ENCODE measurements at regions not wholly inside any gene's neighbourhood (a gene's known extent, or its start where the extent isn't known, plus 50 kb on each side); places are given as distances from the start of the nearest gene placed in this dataset.

DNA sequence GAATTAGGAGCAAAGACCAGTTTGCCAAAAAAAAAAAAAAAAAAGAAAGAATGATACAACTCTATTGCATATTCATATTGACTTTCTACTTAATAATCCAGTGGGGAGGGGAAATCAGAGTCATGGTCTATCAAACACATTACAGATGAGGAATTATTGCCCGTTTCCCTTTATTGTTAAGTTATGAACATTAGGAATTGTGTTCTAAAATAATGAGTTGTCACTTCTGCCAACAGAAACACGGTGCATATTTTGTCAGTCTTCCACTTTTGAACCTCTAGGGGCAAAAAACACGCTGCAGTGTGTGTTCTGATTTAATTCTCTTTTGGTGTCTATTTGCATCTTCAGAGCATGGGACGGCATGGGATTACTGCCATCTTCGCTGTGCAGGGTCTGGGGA, 115.7 kb upstream of the RHOBTB1 start:
- Histone ChIP-seq H3K4me1 (peaks cover 0 to 11% (median 11%) of the 10 kb centered on the region in 4 donors), H3K36me3 (no peaks in the 10 kb centered on the region), H3K4me3 (no peak overlapping the region), H3K27me3 (no peaks in the 10 kb centered on the region), H3K9me3 (peaks cover 0 to 3% (median 0%) of the 10 kb centered on the region in 4 donors), H3K27ac (replicated peaks in 1 of 4) (no peak overlapping the region)
- no peak for DNase-seq (ENCODE audit: extremely low spot score)
- TF ChIP-seq POLR2AphosphoS5 (IDR thresholded peaks at IDR 0.05), result no peak
- intact Hi-C loops (cut with DNase I), result no loop called here
- WGBS, result 82% methylated on average over 5 of the region's 5 CpGs

DNA sequence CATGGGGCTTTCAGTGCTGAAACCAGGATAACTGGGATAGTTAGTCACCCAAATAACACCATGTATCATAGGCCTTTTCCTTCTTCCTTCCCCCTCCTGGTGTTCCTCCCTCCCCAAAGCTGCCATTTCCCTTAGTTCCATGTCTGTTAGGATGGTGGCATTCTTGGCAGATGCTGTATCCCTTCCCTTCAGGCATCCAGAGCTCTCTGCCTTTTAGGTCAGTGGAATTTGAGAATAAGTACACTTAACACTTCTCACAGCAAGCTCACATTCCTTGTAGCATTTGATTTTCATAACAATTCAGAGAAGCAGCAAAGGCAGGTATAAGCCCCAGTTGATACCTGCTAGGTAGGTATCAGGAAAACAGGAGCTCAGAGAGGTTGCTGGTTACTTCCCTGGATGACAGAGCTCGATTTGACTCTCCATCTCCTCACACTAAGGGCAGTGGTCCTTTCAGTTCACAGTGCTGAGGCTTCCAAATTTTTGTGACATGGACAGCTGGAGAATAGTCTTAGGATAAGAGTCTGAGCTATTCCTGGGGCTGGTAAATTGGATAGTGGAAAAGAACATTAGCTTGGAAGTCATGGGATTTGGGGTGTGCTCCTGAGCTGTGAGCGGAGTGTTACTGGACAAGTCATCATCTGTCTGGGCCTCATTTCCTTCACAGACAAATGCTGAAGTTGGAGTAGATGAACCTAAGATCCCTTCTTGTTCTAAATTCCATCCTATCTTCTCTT, 108.7 kb upstream of the RHOBTB1 start:
- H3K9me3 ChIP-seq, result no peaks in the 10 kb centered on the region
- no peak overlapping the region for H3K4me3 ChIP-seq
- intact Hi-C loops (cut with DNase I), result no loop called here
- no peaks in the 10 kb centered on the region for H3K36me3 ChIP-seq
- H3K4me1 ChIP-seq, result no peaks in the 10 kb centered on the region
- no peaks in the 10 kb centered on the region for H3K27me3 ChIP-seq
- no peak for TF ChIP-seq POLR2AphosphoS5 (IDR thresholded peaks at IDR 0.05)
- TF ChIP-seq, protein P1, sequence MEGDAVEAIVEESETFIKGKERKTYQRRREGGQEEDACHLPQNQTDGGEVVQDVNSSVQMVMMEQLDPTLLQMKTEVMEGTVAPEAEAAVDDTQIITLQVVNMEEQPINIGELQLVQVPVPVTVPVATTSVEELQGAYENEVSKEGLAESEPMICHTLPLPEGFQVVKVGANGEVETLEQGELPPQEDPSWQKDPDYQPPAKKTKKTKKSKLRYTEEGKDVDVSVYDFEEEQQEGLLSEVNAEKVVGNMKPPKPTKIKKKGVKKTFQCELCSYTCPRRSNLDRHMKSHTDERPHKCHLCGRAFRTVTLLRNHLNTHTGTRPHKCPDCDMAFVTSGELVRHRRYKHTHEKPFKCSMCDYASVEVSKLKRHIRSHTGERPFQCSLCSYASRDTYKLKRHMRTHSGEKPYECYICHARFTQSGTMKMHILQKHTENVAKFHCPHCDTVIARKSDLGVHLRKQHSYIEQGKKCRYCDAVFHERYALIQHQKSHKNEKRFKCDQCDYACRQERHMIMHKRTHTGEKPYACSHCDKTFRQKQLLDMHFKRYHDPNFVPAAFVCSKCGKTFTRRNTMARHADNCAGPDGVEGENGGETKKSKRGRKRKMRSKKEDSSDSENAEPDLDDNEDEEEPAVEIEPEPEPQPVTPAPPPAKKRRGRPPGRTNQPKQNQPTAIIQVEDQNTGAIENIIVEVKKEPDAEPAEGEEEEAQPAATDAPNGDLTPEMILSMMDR (IDR thresholded peaks at IDR 0.05), result no peak
- TF ChIP-seq POLR2A (IDR thresholded peaks at IDR 0.05; ENCODE audit: low read depth), result no peak
- no peak for TF ChIP-seq EP300 (IDR thresholded peaks at IDR 0.05)
- 87% methylated on average over 2 of the region's 2 CpGs for WGBS
- DNase-seq (ENCODE audit: extremely low spot score), result no peak
- H3K27ac ChIP-seq (replicated peaks in 1 of 4), result no peak overlapping the region

DNA sequence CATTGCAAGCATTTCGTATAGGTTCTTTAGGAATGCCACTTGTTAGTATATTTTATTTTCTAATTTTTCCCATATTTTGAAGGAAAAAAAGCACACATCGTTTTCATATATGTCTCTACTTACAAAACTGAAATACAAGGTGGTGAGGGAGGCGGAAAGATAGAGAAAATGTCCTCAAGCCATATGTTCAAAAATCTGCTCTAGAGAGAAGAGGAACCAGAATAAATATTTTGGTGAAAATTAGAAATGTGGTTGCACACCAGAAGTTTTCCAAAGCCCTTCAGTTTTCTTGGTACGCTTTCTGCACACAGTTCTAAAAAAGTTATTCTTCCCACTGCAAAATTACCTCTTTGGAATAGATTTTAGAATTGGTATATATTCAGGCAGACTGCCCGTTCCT, 107.4 kb upstream of the RHOBTB1 start:
- Histone ChIP-seq H3K36me3 (no peaks in the 10 kb centered on the region), H3K4me3 (no peak overlapping the region), H3K4me1 (no peaks in the 10 kb centered on the region), H3K27me3 (no peaks in the 10 kb centered on the region), H3K9me3 (no peaks in the 10 kb centered on the region), H3K27ac (replicated peaks in 1 of 4) (no peak overlapping the region)
- no peak for DNase-seq (ENCODE audit: extremely low spot score)
- intact Hi-C loops (cut with DNase I), result no loop called here
- 89% methylated on average over 5 of the region's 5 CpGs for WGBS
- no peak for TF ChIP-seq EP300 (IDR thresholded peaks at IDR 0.05)
- TF ChIP-seq, protein P1 (IDR thresholded peaks at IDR 0.05), result no peak
- no peak for TF ChIP-seq POLR2A (IDR thresholded peaks at IDR 0.05; ENCODE audit: low read depth)
- TF ChIP-seq POLR2AphosphoS5 (IDR thresholded peaks at IDR 0.05), result no peak

DNA sequence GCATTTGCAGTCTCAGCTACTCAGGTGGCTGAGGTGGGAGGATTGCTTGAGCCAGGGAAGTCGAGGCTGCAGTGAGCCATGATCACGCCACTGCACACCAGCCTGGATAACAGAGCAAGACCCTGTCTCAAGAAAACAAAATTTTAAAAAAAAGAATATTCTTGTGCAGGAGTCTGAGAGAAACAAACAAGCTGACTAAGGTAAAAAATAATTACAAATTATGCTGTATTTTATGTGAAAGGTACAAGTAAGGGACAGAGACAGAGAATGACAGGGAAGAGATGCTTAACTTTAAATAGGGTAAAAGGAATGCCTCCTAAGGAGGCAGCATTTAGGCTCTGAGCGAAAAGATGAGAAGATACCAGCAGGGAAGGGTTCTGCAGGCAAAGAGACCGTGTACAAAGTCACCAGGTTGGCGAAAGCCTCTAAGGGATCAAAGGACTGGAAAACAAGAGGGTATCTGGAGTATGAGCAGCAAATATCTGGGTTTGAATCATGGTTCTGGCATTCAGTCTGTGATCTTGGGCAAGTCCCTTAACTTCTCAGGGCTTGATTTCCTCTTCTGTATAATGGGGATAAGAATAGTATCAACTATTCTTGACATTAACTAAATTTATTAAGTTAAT, 106.2 kb upstream of the RHOBTB1 start:
- H3K27ac ChIP-seq (replicated peaks in 1 of 4), result no peak overlapping the region
- TF ChIP-seq POLR2A (IDR thresholded peaks at IDR 0.05; ENCODE audit: low read depth), result no peak
- TF ChIP-seq POLR2AphosphoS5 (IDR thresholded peaks at IDR 0.05), result no peak
- TF ChIP-seq, protein P1 (IDR thresholded peaks at IDR 0.05), result no peak
- no peak for TF ChIP-seq EP300 (IDR thresholded peaks at IDR 0.05)
- DNase-seq (ENCODE audit: extremely low spot score), result no peak
- intact Hi-C loops (cut with DNase I), result no loop called here
- WGBS, result 94% methylated on average over 5 of the region's 5 CpGs
- no peaks in the 10 kb centered on the region for H3K27me3 ChIP-seq
- H3K9me3 ChIP-seq, result no peaks in the 10 kb centered on the region
- no peak overlapping the region for H3K4me3 ChIP-seq
- H3K4me1 ChIP-seq, result no peaks in the 10 kb centered on the region
- H3K36me3 ChIP-seq, result no peaks in the 10 kb centered on the region

DNA sequence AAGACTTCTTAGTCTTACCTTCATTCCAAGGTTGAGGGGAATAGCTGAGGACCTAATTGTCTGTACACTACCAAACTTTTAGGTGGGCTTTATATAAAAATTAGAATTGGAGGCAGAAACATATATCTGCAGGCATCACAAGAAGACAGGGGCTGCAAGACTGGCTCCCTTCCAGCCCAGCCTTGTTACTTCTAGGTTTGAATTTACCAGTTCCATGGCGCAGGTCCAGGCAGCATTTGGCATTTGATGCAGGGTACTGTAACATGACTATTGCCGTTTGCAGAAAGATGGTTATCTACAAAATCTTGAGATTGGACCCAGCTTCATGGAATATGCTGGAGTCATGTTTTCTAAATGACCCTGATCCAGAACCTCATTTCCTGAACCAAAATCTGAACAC, 105.4 kb upstream of the RHOBTB1 start:
- 88% methylated on average over 2 of the region's 2 CpGs for WGBS

More for the DNA sequence above, 105.4 kb upstream of the RHOBTB1 start:
- TF ChIP-seq POLR2AphosphoS5 (IDR thresholded peaks at IDR 0.05), result no peak
- TF ChIP-seq POLR2A (IDR thresholded peaks at IDR 0.05; ENCODE audit: low read depth), result no peak
- no peak for TF ChIP-seq EP300 (IDR thresholded peaks at IDR 0.05)
- TF ChIP-seq, protein P1 (IDR thresholded peaks at IDR 0.05), result no peak
- H3K36me3 ChIP-seq, result no peaks in the 10 kb centered on the region
- H3K4me3 ChIP-seq, result no peak overlapping the region
- no peak for DNase-seq (ENCODE audit: extremely low spot score)
- H3K27ac ChIP-seq (replicated peaks in 1 of 4), result no peak overlapping the region
- H3K27me3 ChIP-seq, result no peaks in the 10 kb centered on the region
- no peaks in the 10 kb centered on the region for H3K9me3 ChIP-seq
- intact Hi-C loops (cut with DNase I), result no loop called here
- H3K4me1 ChIP-seq, result no peaks in the 10 kb centered on the region
